Psoas muscle (tissue), 7 donors: ENCODE measurements at regions not wholly inside any gene's neighbourhood (a gene's known extent, or its start where the extent isn't known, plus 50 kb on each side); places are given as distances from the start of the nearest gene placed in this dataset.

Experiments used
- ATAC-seq, 4 donors: fragments of 200-7000 bp; cut with Tn5 transposase; one replicate each; pipeline ENCODE4 v1.9.1; 2020; ENCODE audit warnings: moderate library complexity in 3 of 4, mild to moderate bottlenecking in 2 of 4
- DNase-seq, 2 donors: peaks; one replicate each; pipeline ENCODE4 v3.0.0-alpha.2; 2020
- H3K27ac ChIP-seq: fragments of 200-600 bp; one replicate; pipeline ENCODE4 v1.8.0; 2022
- H3K27me3 ChIP-seq, 3 donors: fragments of 200-600 bp in 1 of 3; one replicate each; pipeline versions ENCODE4 v1.6.1 to v1.8.0; 2013 to 2022; ENCODE audit warnings: low read length in 2 of 3, mild to moderate bottlenecking in 2 of 3, moderate library complexity in 1 of 3; ENCODE audit not compliant: insufficient read depth in 3 of 3
- H3K36me3 ChIP-seq, 2 donors: fragments of 200-600 bp in 1 of 2; one replicate each; pipeline versions ENCODE4 v1.6.1 to v1.8.0; 2013 to 2022; ENCODE audit warnings: low read depth in 1 of 2, mild to moderate bottlenecking in 1 of 2, moderate library complexity in 1 of 2; ENCODE audit not compliant: insufficient read depth in 1 of 2
- H3K4me1 ChIP-seq: fragments of 200-600 bp; one replicate; pipeline ENCODE4 v1.8.0; 2022
- H3K4me3 ChIP-seq: fragments of 200-600 bp; one replicate; pipeline ENCODE4 v1.8.0; 2022; ENCODE audit warnings: mild to moderate bottlenecking
- H3K9me3 ChIP-seq: fragments of 200-600 bp; one replicate; pipeline ENCODE4 v1.8.0; 2022
- WGBS, 3 donors: extraction: QIAGEN DNeasy Blood & Tissue Kit; methylation state at CpG; one replicate each; pipeline versions ENCODE4 v1.1.6 to v1.1.7; 2013; 5-methylcytosine and 5-hydroxymethylcytosine counted together
- intact Hi-C, 2 donors: fragments of 100-400 bp; cut with DNase I; formaldehyde crosslinking; loops; one replicate each; pipeline versions ENCODE4 v1.11.0 to v1.14.2; 2022
- TF ChIP-seq, protein P1 (sequence below): fragments of 200-600 bp; IDR thresholded peaks from one replicate; pipeline ENCODE4 v1.8.0; 2022; ENCODE audit warnings: antibody characterized with exemption
- donor health status: healthy with polysubstance abuse.
- donor health status: DM: no; HTN: no; CAD: no; lungs with moderate emphysema.
- donor health status: Bipolar disorder and iron deficiency.
- donor health status: healthy.
- donor health status: DM: yes; HTN: yes; CAD: no.
- donor health status: DM: no; HTN: no; CAD: no.
- donor health status: DM: yes; HTN: yes; CAD: no.

- Histone ChIP-seq H3K4me3 (no peak overlapping the region), H3K27ac (no peak overlapping the region), H3K4me1 (no peaks in the 10 kb centered on the region), H3K27me3 (no peaks in the 10 kb centered on the region), H3K9me3 (peaks cover 6% of the 10 kb centered on the region), H3K36me3 (no peaks in the 10 kb centered on the region)
- DNase-seq (no peak), ATAC-seq (no peak)
- TF ChIP-seq, protein P1, sequence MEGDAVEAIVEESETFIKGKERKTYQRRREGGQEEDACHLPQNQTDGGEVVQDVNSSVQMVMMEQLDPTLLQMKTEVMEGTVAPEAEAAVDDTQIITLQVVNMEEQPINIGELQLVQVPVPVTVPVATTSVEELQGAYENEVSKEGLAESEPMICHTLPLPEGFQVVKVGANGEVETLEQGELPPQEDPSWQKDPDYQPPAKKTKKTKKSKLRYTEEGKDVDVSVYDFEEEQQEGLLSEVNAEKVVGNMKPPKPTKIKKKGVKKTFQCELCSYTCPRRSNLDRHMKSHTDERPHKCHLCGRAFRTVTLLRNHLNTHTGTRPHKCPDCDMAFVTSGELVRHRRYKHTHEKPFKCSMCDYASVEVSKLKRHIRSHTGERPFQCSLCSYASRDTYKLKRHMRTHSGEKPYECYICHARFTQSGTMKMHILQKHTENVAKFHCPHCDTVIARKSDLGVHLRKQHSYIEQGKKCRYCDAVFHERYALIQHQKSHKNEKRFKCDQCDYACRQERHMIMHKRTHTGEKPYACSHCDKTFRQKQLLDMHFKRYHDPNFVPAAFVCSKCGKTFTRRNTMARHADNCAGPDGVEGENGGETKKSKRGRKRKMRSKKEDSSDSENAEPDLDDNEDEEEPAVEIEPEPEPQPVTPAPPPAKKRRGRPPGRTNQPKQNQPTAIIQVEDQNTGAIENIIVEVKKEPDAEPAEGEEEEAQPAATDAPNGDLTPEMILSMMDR: no peak
- intact Hi-C loops: no loop called here
- WGBS, 3 donors: 69 to 81% (median 74%) methylated on average over 26 of the region's 26 CpGs
Observed at GRCh38 chr10:43728425-43728824, 79.7 kb upstream of the ZNF32 start.

DNA sequence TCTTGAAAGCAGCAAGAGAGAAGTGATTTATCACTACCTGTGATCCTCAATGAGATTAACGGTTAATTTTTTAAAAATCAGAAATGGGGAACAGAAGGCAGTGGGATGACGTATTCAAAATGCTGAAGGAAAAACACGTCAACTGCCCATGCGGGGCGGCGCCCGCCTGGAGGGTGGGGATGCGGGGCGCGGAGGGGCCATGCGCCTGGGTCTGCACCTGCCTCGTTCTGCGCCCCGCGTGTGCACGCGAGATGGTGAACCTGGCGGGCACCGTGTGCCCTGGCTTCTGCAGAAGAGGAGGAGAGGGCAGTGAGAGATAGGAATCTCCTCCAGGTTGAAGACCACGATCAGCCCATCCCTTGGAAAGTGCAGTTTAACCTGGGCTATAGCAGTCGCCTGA, 79.3 kb upstream of the ZNF32 start:
- no peaks in the 10 kb centered on the region for H3K4me1 ChIP-seq
- WGBS, 3 donors: 84 to 88% (median 88%) methylated on average over 21 of the region's 21 CpGs
- ATAC-seq: no peak
- no peak overlapping the region for H3K27ac ChIP-seq
- H3K27me3 ChIP-seq: no peaks in the 10 kb centered on the region
- H3K36me3 ChIP-seq: no peaks in the 10 kb centered on the region
- no peak overlapping the region for H3K4me3 ChIP-seq
- TF ChIP-seq, protein P1: no peak
- H3K9me3 ChIP-seq: peaks cover 6% of the 10 kb centered on the region
- no peak for DNase-seq
- intact Hi-C loops: no loop called here

- WGBS, 3 donors: 85 to 90% (median 88%) methylated on average over 3 of the region's 3 CpGs
- H3K9me3 ChIP-seq: no peaks in the 10 kb centered on the region
- no peak for ATAC-seq
- TF ChIP-seq, protein P1: no peak
- H3K27me3 ChIP-seq: no peaks in the 10 kb centered on the region
- intact Hi-C loops: no loop called here
- DNase-seq: no peak
- H3K4me3 ChIP-seq: no peak overlapping the region
- H3K27ac ChIP-seq: no peak overlapping the region
- no peaks in the 10 kb centered on the region for H3K36me3 ChIP-seq
- H3K4me1 ChIP-seq: no peaks in the 10 kb centered on the region
Observed at GRCh38 chr10:43715334-43715733, 66.7 kb upstream of the ZNF32 start.

GRCh38 chr10:43712821-43713584, 64.3 kb upstream of the ZNF32 start:
- intact Hi-C loops: no loop called here
- Histone ChIP-seq H3K36me3 (no peaks in the 10 kb centered on the region), H3K27me3 (no peaks in the 10 kb centered on the region), H3K4me1 (no peaks in the 10 kb centered on the region), H3K4me3 (no peak overlapping the region), H3K27ac (no peak overlapping the region), H3K9me3 (no peaks in the 10 kb centered on the region)
- ATAC-seq (no peak), DNase-seq (no peak)
- 73 to 84% (median 78%) methylated on average over 10 of the region's 10 CpGs for WGBS, 3 donors
- TF ChIP-seq, protein P1: no peak
